ENCODE measurements at regions not wholly inside any gene's neighbourhood (a gene's known extent, or its start where the extent isn't known, plus 50 kb on each side); places are given as distances from the start of the nearest gene placed in this dataset.

DNA sequence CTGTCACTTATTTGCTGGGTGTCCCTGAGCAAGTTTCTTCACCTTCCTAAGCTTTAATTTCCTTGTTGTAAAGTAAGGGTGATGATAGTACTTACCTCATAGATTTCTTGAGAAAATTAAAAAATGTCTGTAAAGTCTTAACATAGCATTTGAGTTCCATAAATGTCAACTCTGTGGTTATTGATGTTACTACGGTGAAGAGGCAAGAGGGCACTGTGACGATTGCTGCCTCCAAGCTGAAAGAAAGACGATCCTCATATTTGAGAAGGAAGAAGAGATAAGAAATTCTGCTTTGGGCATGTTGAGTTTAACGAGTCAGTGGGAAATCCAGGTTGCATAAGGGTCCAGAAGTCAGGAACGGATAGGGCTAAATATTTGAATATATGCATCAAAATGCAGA, 240.8 kb upstream of the ZPLD1 start:
- Histone ChIP-seq H3K9ac (ENCODE audit: low read length) (no peak overlapping the region), H3K79me2 (replicated peaks; ENCODE audit: insufficient read depth, low read length) (no peaks in the 10 kb centered on the region), H3K36me3 (ENCODE audit: insufficient read depth, low read length) (no peaks in the 10 kb centered on the region), H4K20me1 (ENCODE audit: insufficient read depth) (no peaks in the 10 kb centered on the region), H3K27ac (ENCODE audit: low read length) (no peak overlapping the region), H3K4me3 (ENCODE audit: low read length) (no peak overlapping the region), H2AFZ (ENCODE audit: low read depth, low read length) (no peak overlapping the region), H3K4me2 (ENCODE audit: low read length) (no peak overlapping the region), H3K9me2 (ENCODE audit: insufficient read depth, low read length) (no peaks in the 10 kb centered on the region), H3K9me3 (ENCODE audit: low read length) (no peaks in the 10 kb centered on the region), H3F3A (ENCODE audit: insufficient read depth, low read length, poor library complexity, severe bottlenecking) (no peaks in the 10 kb centered on the region), H3K27me3 (ENCODE audit: insufficient read depth, low read depth, low read length) (no peaks in the 10 kb centered on the region)
- TF ChIP-seq, protein P1, sequence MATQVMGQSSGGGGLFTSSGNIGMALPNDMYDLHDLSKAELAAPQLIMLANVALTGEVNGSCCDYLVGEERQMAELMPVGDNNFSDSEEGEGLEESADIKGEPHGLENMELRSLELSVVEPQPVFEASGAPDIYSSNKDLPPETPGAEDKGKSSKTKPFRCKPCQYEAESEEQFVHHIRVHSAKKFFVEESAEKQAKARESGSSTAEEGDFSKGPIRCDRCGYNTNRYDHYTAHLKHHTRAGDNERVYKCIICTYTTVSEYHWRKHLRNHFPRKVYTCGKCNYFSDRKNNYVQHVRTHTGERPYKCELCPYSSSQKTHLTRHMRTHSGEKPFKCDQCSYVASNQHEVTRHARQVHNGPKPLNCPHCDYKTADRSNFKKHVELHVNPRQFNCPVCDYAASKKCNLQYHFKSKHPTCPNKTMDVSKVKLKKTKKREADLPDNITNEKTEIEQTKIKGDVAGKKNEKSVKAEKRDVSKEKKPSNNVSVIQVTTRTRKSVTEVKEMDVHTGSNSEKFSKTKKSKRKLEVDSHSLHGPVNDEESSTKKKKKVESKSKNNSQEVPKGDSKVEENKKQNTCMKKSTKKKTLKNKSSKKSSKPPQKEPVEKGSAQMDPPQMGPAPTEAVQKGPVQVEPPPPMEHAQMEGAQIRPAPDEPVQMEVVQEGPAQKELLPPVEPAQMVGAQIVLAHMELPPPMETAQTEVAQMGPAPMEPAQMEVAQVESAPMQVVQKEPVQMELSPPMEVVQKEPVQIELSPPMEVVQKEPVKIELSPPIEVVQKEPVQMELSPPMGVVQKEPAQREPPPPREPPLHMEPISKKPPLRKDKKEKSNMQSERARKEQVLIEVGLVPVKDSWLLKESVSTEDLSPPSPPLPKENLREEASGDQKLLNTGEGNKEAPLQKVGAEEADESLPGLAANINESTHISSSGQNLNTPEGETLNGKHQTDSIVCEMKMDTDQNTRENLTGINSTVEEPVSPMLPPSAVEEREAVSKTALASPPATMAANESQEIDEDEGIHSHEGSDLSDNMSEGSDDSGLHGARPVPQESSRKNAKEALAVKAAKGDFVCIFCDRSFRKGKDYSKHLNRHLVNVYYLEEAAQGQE (IDR thresholded peaks at IDR 0.05; ENCODE audit: borderline replicate concordance), result no peak
- TF ChIP-seq TAF1 (IDR thresholded peaks at IDR 0.05; ENCODE audit: low read depth) (no peak), SMC3 (conservative IDR thresholded peaks at IDR 0.05; ENCODE audit: poor library complexity) (no peak), EP300 (conservative IDR thresholded peaks at IDR 0.05; ENCODE audit: poor library complexity, severe bottlenecking) (no peak), MXI1 (conservative IDR thresholded peaks at IDR 0.05; ENCODE audit: poor library complexity, severe bottlenecking) (no peak), POLR2AphosphoS5 (IDR thresholded peaks at IDR 0.05) (no peak), EZH2 (IDR thresholded peaks at IDR 0.05; ENCODE audit: borderline replicate concordance, insufficient read depth, low read length, poor library complexity, severe bottlenecking) (no peak), RAD21 (conservative IDR thresholded peaks at IDR 0.05) (no peak)
- TF ChIP-seq, protein P2, sequence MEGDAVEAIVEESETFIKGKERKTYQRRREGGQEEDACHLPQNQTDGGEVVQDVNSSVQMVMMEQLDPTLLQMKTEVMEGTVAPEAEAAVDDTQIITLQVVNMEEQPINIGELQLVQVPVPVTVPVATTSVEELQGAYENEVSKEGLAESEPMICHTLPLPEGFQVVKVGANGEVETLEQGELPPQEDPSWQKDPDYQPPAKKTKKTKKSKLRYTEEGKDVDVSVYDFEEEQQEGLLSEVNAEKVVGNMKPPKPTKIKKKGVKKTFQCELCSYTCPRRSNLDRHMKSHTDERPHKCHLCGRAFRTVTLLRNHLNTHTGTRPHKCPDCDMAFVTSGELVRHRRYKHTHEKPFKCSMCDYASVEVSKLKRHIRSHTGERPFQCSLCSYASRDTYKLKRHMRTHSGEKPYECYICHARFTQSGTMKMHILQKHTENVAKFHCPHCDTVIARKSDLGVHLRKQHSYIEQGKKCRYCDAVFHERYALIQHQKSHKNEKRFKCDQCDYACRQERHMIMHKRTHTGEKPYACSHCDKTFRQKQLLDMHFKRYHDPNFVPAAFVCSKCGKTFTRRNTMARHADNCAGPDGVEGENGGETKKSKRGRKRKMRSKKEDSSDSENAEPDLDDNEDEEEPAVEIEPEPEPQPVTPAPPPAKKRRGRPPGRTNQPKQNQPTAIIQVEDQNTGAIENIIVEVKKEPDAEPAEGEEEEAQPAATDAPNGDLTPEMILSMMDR (IDR thresholded peaks at IDR 0.05; ENCODE audit: poor library complexity, severe bottlenecking), result no peak

DNA sequence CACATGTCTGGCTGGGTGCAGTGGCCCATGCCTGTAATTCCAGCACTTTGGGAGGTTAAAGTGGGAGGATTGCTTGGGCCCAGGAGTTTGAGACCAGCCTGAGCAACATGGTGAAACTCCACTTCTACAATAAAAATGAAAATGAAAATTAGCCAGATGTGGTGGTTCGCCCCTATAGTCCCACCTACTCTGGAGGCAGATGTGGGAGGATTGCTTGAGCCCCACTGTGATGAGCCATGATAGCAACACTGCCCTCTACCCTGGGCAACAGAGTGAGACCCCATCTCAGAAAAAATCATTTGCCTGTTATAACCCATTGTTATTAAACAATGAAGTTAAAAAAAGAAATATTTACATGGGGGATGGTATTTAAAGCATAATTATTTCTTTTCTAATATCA, 240.1 kb upstream of the ZPLD1 start:
- Histone ChIP-seq H3K27me3 (ENCODE audit: insufficient read depth, low read depth, low read length) (no peaks in the 10 kb centered on the region), H3K36me3 (ENCODE audit: insufficient read depth, low read length) (no peaks in the 10 kb centered on the region), H4K20me1 (ENCODE audit: insufficient read depth) (no peaks in the 10 kb centered on the region), H3K9me2 (ENCODE audit: insufficient read depth, low read length) (no peaks in the 10 kb centered on the region), H3K4me2 (ENCODE audit: low read length) (no peak overlapping the region), H3K79me2 (replicated peaks; ENCODE audit: insufficient read depth, low read length) (no peaks in the 10 kb centered on the region), H3K27ac (ENCODE audit: low read length) (no peak overlapping the region), H3K4me3 (ENCODE audit: low read length) (no peak overlapping the region), H3K9me3 (ENCODE audit: low read length) (no peaks in the 10 kb centered on the region), H2AFZ (ENCODE audit: low read depth, low read length) (no peak overlapping the region), H3F3A (ENCODE audit: insufficient read depth, low read length, poor library complexity, severe bottlenecking) (no peaks in the 10 kb centered on the region), H3K9ac (ENCODE audit: low read length) (no peak overlapping the region)
- TF ChIP-seq EZH2 (IDR thresholded peaks at IDR 0.05; ENCODE audit: borderline replicate concordance, insufficient read depth, low read length, poor library complexity, severe bottlenecking), result no peak
- TF ChIP-seq, protein P2 (IDR thresholded peaks at IDR 0.05; ENCODE audit: poor library complexity, severe bottlenecking), result no peak
- no peak for TF ChIP-seq MXI1 (conservative IDR thresholded peaks at IDR 0.05; ENCODE audit: poor library complexity, severe bottlenecking)
- no peak for TF ChIP-seq POLR2AphosphoS5 (IDR thresholded peaks at IDR 0.05)
- TF ChIP-seq, protein P1 (IDR thresholded peaks at IDR 0.05; ENCODE audit: borderline replicate concordance), result no peak
- TF ChIP-seq RAD21 (conservative IDR thresholded peaks at IDR 0.05), result no peak
- no peak for TF ChIP-seq SMC3 (conservative IDR thresholded peaks at IDR 0.05; ENCODE audit: poor library complexity)
- TF ChIP-seq EP300 (conservative IDR thresholded peaks at IDR 0.05; ENCODE audit: poor library complexity, severe bottlenecking), result no peak
- no peak for TF ChIP-seq TAF1 (IDR thresholded peaks at IDR 0.05; ENCODE audit: low read depth)
